Retina (tissue), 1 donor: ENCODE measurements at regions not wholly inside any gene's neighbourhood (a gene's known extent, or its start where the extent isn't known, plus 50 kb on each side); places are given as distances from the start of the nearest gene placed in this dataset.
"Not testable (repeated sequence)": the region's sequence is repeated elsewhere in the genome, so short reads cannot be mapped to it uniquely, and the experiment has no call there.

Experiments used
- DNase-seq: peaks from one replicate; pipeline ENCODE4 v3.0.0-alpha.2; 2016

- no peak for DNase-seq
These were observed 1099.9 kb downstream of the PLA2G4A start for GRCh38 chr1:187928696-187929095.

- no peak for DNase-seq
These were observed 1103.0 kb downstream of the PLA2G4A start for GRCh38 chr1:187931776-187932175.

- DNase-seq: no peak
These were observed 1105.0 kb downstream of the PLA2G4A start for GRCh38 chr1:187933562-187934419.

GRCh38 chr1:187936667-187937066, 1107.9 kb downstream of the PLA2G4A start:
- DNase-seq: no peak

GRCh38 chr1:187938092-187938491, 1109.3 kb downstream of the PLA2G4A start:
- no peak for DNase-seq

GRCh38 chr1:187942986-187943385, 1114.2 kb downstream of the PLA2G4A start:
- DNase-seq: no peak

GRCh38 chr1:187943606-187944403, 1115.1 kb downstream of the PLA2G4A start:
- no peak for DNase-seq

- DNase-seq: not testable (repeated sequence)
These were observed 1117.9 kb downstream of the PLA2G4A start for GRCh38 chr1:187946661-187947060.

GRCh38 chr1:187947359-187947758, 1118.6 kb downstream of the PLA2G4A start:
- DNase-seq: no peak

- no peak for DNase-seq
These were observed 1119.5 kb downstream of the PLA2G4A start for GRCh38 chr1:187948170-187948794.

- no peak for DNase-seq
These were observed 1120.8 kb downstream of the PLA2G4A start for GRCh38 chr1:187949567-187949966.

GRCh38 chr1:187951817-187952216, 1123.1 kb downstream of the PLA2G4A start:
- no peak for DNase-seq

- no peak for DNase-seq
These were observed 1123.7 kb downstream of the PLA2G4A start for GRCh38 chr1:187952446-187952845.

- DNase-seq: no peak
These were observed 1128.2 kb downstream of the PLA2G4A start for GRCh38 chr1:187956975-187957374.

GRCh38 chr1:187958207-187958606, 1129.5 kb downstream of the PLA2G4A start:
- DNase-seq: no peak

GRCh38 chr1:187959062-187959461, 1130.3 kb downstream of the PLA2G4A start:
- DNase-seq: no peak

GRCh38 chr1:187960125-187960638, 1131.4 kb downstream of the PLA2G4A start:
- DNase-seq: no peak

GRCh38 chr1:187961895-187962294, 1133.1 kb downstream of the PLA2G4A start:
- no peak for DNase-seq

GRCh38 chr1:187971851-187972250, 1143.1 kb downstream of the PLA2G4A start:
- DNase-seq: no peak

GRCh38 chr1:187977298-187977697, 1148.5 kb downstream of the PLA2G4A start:
- no peak for DNase-seq

- DNase-seq: no peak
These were observed 1156.6 kb downstream of the PLA2G4A start for GRCh38 chr1:187985145-187985896.

- peak; percentile 1 for DNase-seq
These were observed 1157.3 kb downstream of the PLA2G4A start for GRCh38 chr1:187985897-187986654.
